Nephron progenitor cell (in vitro differentiated cells): ENCODE measurements at regions not wholly inside any gene's neighbourhood (a gene's known extent, or its start where the extent isn't known, plus 50 kb on each side); places are given as distances from the start of the nearest gene placed in this dataset.

ENCODE experiments used
- DNase-seq: peaks from one replicate; pipeline ENCODE4 v3.0.0; 2021
- H3K27ac Mint-ChIP-seq: 2 replicates; pipeline ENCODE4 v1.8.0; 2021; ENCODE audit warnings: mild to moderate bottlenecking, moderate library complexity, mixed read lengths
- H3K27me3 Mint-ChIP-seq: 2 replicates; pipeline ENCODE4 v1.8.0; 2021; ENCODE audit warnings: mild to moderate bottlenecking, low read depth, mixed read lengths; ENCODE audit not compliant: poor library complexity
- H3K36me3 Mint-ChIP-seq: 2 replicates; pipeline ENCODE4 v1.8.0; 2021; ENCODE audit warnings: low read depth, mixed read lengths
- H3K4me1 Mint-ChIP-seq: 2 replicates; pipeline ENCODE4 v1.8.0; 2021; ENCODE audit warnings: mixed read lengths
- H3K4me3 Mint-ChIP-seq: 2 replicates; pipeline ENCODE4 v1.8.0; 2021; ENCODE audit warnings: mild to moderate bottlenecking, moderate library complexity, mixed read lengths
- H3K9me3 Mint-ChIP-seq: 2 replicates; pipeline ENCODE4 v1.8.0; 2021; ENCODE audit warnings: mild to moderate bottlenecking, moderate library complexity, mixed read lengths
- CTCF ChIP-seq: fragments of 200-600 bp; sonication (generic); IDR thresholded peaks from 2 replicates; pipeline ENCODE4 v1.5.0; 2021; ENCODE audit warnings: antibody characterized with exemption

GRCh38 chr3:162348912-162349311 is 852.3 kb downstream of the OTOL1 start:
- Mint-ChIP-seq H3K4me1 (no peaks in the 10 kb centered on the region), H3K27me3 (no peaks in the 10 kb centered on the region), H3K36me3 (no peaks in the 10 kb centered on the region), H3K9me3 (no peaks in the 10 kb centered on the region), H3K27ac (no peak overlapping the region), H3K4me3 (no peak overlapping the region)
- no peak for TF ChIP-seq CTCF
- no peak for DNase-seq

- H3K4me3 Mint-ChIP-seq = no peak overlapping the region
- H3K4me1 Mint-ChIP-seq = no peaks in the 10 kb centered on the region
- no peaks in the 10 kb centered on the region for H3K9me3 Mint-ChIP-seq
- no peak for TF ChIP-seq CTCF
- H3K27ac Mint-ChIP-seq = no peak overlapping the region
- no peaks in the 10 kb centered on the region for H3K36me3 Mint-ChIP-seq
- no peaks in the 10 kb centered on the region for H3K27me3 Mint-ChIP-seq
- no peak for DNase-seq
These were observed 856.8 kb downstream of the OTOL1 start for GRCh38 chr3:162353414-162353813.

- no peak for DNase-seq
- Mint-ChIP-seq H3K27ac (no peak overlapping the region), H3K36me3 (no peaks in the 10 kb centered on the region), H3K9me3 (no peaks in the 10 kb centered on the region), H3K4me3 (no peak overlapping the region), H3K27me3 (no peaks in the 10 kb centered on the region), H3K4me1 (no peaks in the 10 kb centered on the region)
- no peak for TF ChIP-seq CTCF
These were observed 857.7 kb downstream of the OTOL1 start for GRCh38 chr3:162354356-162354755.

- no peak overlapping the region for H3K4me3 Mint-ChIP-seq
- no peaks in the 10 kb centered on the region for H3K36me3 Mint-ChIP-seq
- H3K27ac Mint-ChIP-seq = peak overlapping the region; percentile 45
- no peak for TF ChIP-seq CTCF
- no peak for DNase-seq
- H3K9me3 Mint-ChIP-seq = no peaks in the 10 kb centered on the region
- peaks cover 36% of the 10 kb centered on the region for H3K4me1 Mint-ChIP-seq
- no peaks in the 10 kb centered on the region for H3K27me3 Mint-ChIP-seq
These were observed 868.6 kb downstream of the OTOL1 start for GRCh38 chr3:162365066-162365719.

- Mint-ChIP-seq H3K4me3 (no peak overlapping the region), H3K9me3 (no peaks in the 10 kb centered on the region), H3K27me3 (no peaks in the 10 kb centered on the region), H3K4me1 (peaks cover 36% of the 10 kb centered on the region), H3K36me3 (no peaks in the 10 kb centered on the region), H3K27ac (no peak overlapping the region)
- no peak for DNase-seq
- TF ChIP-seq CTCF = no peak
These were observed 869.7 kb downstream of the OTOL1 start for GRCh38 chr3:162366166-162366766.
